GM12892 (cell line): ENCODE measurements at regions not wholly inside any gene's neighbourhood (a gene's known extent, or its start where the extent isn't known, plus 50 kb on each side); places are given as distances from the start of the nearest gene placed in this dataset.

Source experiments
- POLR2A ChIP-seq: IDR thresholded peaks from 2 replicates; pipeline ENCODE4 v1.6.1; 2011; ENCODE audit warnings: low read depth, low read length, control low read depth
- POLR2AphosphoS5 ChIP-seq: IDR thresholded peaks from 2 replicates; pipeline ENCODE4 v1.6.1; 2011; ENCODE audit warnings: low read depth, low read length, control low read depth

DNA sequence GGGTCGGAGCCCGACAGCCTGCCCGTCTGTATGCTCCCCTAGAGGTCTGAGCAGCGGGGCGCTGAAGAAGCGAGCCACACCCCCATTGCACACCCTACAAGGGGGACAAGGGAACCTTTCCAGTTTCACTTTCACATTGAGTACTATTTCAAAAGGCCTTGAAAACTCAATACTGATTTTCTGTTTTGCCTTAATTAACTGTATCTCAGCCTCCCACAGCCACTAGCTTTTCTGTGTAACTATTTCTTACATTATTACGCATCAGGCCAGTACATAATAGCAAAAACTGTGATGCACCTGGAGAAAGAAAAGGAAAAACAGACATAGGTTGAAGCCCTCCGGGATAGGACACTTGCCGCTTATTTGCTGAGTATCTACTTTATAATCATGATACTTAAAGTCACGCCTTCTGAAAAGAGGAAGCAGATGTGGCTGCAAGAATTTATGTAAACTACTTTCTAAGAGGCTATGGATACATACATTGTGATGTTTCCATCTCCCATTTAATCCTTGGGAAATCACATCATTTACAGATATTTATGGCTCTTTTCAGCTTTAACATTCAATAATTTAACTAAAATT, 1719.5 kb downstream of the MRPL39 start:
- TF ChIP-seq POLR2AphosphoS5 (no peak), POLR2A (no peak)
